ENCODE measurements at regions not wholly inside any gene's neighbourhood (a gene's known extent, or its start where the extent isn't known, plus 50 kb on each side); places are given as distances from the start of the nearest gene placed in this dataset.
"Not testable (repeated sequence)": the region's sequence is repeated elsewhere in the genome, so short reads cannot be mapped to it uniquely, and the experiment has no call there.

DNA sequence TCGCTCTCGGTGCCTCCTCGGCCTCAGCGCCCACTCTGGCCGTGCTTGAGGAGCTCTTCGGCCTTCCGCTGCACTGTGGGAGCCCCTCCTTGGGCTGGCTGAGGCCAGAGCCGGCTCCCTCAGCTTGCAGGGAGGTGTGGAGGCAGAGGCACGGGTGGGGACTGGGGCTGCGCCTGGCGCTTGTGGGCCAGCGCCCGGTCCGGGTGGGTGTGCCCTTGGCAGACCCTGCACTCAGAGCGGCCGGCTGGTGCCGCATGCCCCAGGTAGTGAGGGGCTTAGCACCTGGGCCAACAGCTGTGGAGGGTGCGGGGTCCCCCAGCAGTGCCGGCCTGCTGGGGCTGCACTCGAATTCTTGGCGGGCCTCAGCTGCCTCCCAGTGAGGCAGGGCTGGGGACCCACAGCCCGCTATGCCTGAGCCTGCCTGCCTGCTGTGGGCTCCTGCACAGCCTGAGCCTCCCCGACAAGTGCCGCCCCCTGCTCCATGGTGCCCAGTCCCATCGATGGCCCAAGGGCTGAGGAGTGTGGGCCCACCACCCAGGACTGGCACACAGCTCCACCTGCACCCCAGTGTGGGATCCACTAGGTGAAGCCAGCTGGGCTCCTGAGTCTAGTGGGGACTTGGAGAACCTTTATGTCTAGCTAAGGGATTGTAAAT lies 2085.2 kb upstream of the ACO1 start:
- Histone ChIP-seq H3K27me3 (ENCODE audit: control insufficient read depth in 3 of 3, insufficient read depth in 3 of 3, low read length in 3 of 3) (no peaks in the 10 kb centered on the region), H3K9me3 (ENCODE audit: control insufficient read depth in 3 of 3, low read length in 3 of 3) (no peaks in the 10 kb centered on the region), H3K36me3 (ENCODE audit: control insufficient read depth in 3 of 3, insufficient read depth in 3 of 3, low read length in 3 of 3) (no peaks in the 10 kb centered on the region), H3K9ac (ENCODE audit: low read depth in 1 of 3, low read length in 3 of 3) (no peak overlapping the region), H3K27ac (ENCODE audit: low read depth, low read length) (no peak overlapping the region), H3K4me1 (ENCODE audit: control insufficient read depth in 3 of 3, insufficient read depth in 3 of 3, low read length in 3 of 3) (no peaks in the 10 kb centered on the region), H3K4me3 (ENCODE audit: low read length in 3 of 3) (no peak overlapping the region)

DNA sequence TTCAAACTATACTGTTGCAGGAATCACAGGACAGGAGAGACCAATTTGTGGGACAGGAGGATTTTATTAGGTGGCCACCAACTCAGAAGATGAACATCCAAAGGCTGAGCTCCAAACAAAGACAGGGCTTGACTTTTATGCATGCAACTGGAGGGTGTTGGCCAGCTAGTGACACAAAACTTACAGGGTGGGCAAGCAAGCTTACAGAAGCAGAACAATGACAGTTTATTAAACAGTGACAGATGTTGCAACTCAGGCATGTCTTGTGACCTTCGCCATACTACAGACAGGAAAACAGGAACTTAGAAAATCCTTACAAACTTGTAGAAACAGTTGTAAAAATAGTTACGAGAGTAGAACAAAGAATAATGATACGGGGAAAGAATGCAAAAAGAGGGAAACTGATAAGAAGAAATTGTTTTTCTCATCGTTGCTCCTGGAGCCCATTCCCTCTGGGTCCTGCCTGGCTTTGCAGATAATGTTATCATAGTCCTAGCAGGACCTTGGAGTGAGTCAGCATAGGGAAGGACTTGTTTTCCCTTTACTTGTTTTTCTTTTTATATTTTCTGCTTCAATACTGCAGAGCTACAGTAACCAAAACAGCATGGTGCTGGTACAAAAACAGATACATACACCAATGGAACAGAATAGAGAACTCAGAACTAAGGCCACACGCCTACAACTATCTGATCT lies 2083.0 kb upstream of the ACO1 start:
- Histone ChIP-seq H3K27ac (ENCODE audit: low read depth, low read length) (no peak overlapping the region), H3K4me1 (ENCODE audit: control insufficient read depth in 3 of 3, insufficient read depth in 3 of 3, low read length in 3 of 3) (no peaks in the 10 kb centered on the region), H3K4me3 (ENCODE audit: low read length in 3 of 3) (no peak overlapping the region), H3K9ac (ENCODE audit: low read depth in 1 of 3, low read length in 3 of 3) (no peak overlapping the region), H3K36me3 (ENCODE audit: control insufficient read depth in 3 of 3, insufficient read depth in 3 of 3, low read length in 3 of 3) (no peaks in the 10 kb centered on the region), H3K27me3 (ENCODE audit: control insufficient read depth in 3 of 3, insufficient read depth in 3 of 3, low read length in 3 of 3) (no peaks in the 10 kb centered on the region), H3K9me3 (ENCODE audit: control insufficient read depth in 3 of 3, low read length in 3 of 3) (no peaks in the 10 kb centered on the region)

DNA sequence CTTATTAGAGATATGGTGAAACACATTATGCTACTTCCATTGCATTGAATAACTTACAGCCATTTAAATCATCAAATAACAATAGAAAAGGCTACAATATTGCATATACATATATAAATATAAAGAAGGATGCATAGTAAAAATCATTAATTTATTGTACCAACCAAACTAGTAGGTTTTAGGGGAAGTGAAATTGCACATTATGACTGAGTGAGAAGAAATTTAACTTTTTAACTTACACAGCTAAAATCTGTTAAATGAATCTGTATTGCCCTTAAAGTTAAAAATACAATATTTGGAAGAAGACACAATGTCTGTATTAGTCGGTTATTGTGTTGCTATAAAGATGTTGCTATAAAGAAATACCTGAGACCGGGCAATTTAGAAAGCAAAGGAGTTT lies 2073.7 kb upstream of the ACO1 start:
- H3K9me3 ChIP-seq (ENCODE audit: control insufficient read depth in 3 of 3, low read length in 3 of 3): no peaks in the 10 kb centered on the region
- no peaks in the 10 kb centered on the region for H3K4me1 ChIP-seq (ENCODE audit: control insufficient read depth in 3 of 3, insufficient read depth in 3 of 3, low read length in 3 of 3)
- H3K36me3 ChIP-seq (ENCODE audit: control insufficient read depth in 3 of 3, insufficient read depth in 3 of 3, low read length in 3 of 3): no peaks in the 10 kb centered on the region
- no peaks in the 10 kb centered on the region for H3K27me3 ChIP-seq (ENCODE audit: control insufficient read depth in 3 of 3, insufficient read depth in 3 of 3, low read length in 3 of 3)
- no peak overlapping the region for H3K9ac ChIP-seq (ENCODE audit: low read depth in 1 of 3, low read length in 3 of 3)
- H3K4me3 ChIP-seq (ENCODE audit: low read length in 3 of 3): no peak overlapping the region
- H3K27ac ChIP-seq (ENCODE audit: low read depth, low read length): no peak overlapping the region

DNA sequence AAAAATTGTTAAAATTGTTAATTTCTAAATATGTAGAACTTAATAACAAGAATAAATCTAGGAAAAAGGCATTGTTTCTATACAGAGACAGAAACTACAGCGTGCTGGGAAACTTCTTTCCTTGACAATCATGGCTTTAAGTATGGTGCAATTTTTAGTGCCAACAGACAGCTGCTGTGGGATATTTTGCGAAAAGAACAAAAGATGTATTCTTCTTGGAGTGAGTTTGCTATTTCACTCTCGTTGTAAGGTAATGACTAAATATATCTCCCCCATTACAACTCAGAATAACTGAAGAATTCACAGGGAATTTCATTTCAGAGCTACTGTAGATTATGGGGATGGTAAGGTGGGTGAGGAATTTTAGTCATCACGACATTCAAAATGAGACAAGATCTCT lies 2055.0 kb upstream of the ACO1 start:
- no peak overlapping the region for H3K4me3 ChIP-seq (ENCODE audit: low read length in 3 of 3)
- no peaks in the 10 kb centered on the region for H3K9me3 ChIP-seq (ENCODE audit: control insufficient read depth in 3 of 3, low read length in 3 of 3)
- H3K27ac ChIP-seq (ENCODE audit: low read depth, low read length): no peak overlapping the region
- no peaks in the 10 kb centered on the region for H3K4me1 ChIP-seq (ENCODE audit: control insufficient read depth in 3 of 3, insufficient read depth in 3 of 3, low read length in 3 of 3)
- H3K36me3 ChIP-seq (ENCODE audit: control insufficient read depth in 3 of 3, insufficient read depth in 3 of 3, low read length in 3 of 3): no peaks in the 10 kb centered on the region
- no peaks in the 10 kb centered on the region for H3K27me3 ChIP-seq (ENCODE audit: control insufficient read depth in 3 of 3, insufficient read depth in 3 of 3, low read length in 3 of 3)
- H3K9ac ChIP-seq (ENCODE audit: low read depth in 1 of 3, low read length in 3 of 3): no peak overlapping the region

DNA sequence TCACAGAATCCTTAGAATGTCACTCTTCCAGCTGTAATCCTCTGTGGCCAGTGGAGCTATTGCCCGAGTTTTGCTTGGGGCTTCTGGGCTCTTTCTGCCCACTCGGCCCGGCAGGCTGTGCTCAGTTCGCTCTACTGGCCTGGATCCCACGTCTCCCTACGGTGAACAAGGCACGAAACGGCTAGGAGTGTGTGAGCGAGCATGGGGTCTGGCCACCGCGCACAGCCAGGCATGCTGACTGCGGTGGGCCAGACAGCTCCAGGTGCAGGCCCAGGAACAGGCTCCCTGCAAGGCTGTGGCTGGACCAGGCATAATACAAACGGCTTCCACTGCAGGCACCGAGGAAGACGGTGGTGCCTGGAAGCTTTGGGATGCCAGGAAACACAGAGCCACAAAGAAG lies 2035.5 kb upstream of the ACO1 start:
- no peak overlapping the region for H3K27ac ChIP-seq (ENCODE audit: low read depth, low read length)
- no peaks in the 10 kb centered on the region for H3K36me3 ChIP-seq (ENCODE audit: control insufficient read depth in 3 of 3, insufficient read depth in 3 of 3, low read length in 3 of 3)
- no peaks in the 10 kb centered on the region for H3K27me3 ChIP-seq (ENCODE audit: control insufficient read depth in 3 of 3, insufficient read depth in 3 of 3, low read length in 3 of 3)

DNA sequence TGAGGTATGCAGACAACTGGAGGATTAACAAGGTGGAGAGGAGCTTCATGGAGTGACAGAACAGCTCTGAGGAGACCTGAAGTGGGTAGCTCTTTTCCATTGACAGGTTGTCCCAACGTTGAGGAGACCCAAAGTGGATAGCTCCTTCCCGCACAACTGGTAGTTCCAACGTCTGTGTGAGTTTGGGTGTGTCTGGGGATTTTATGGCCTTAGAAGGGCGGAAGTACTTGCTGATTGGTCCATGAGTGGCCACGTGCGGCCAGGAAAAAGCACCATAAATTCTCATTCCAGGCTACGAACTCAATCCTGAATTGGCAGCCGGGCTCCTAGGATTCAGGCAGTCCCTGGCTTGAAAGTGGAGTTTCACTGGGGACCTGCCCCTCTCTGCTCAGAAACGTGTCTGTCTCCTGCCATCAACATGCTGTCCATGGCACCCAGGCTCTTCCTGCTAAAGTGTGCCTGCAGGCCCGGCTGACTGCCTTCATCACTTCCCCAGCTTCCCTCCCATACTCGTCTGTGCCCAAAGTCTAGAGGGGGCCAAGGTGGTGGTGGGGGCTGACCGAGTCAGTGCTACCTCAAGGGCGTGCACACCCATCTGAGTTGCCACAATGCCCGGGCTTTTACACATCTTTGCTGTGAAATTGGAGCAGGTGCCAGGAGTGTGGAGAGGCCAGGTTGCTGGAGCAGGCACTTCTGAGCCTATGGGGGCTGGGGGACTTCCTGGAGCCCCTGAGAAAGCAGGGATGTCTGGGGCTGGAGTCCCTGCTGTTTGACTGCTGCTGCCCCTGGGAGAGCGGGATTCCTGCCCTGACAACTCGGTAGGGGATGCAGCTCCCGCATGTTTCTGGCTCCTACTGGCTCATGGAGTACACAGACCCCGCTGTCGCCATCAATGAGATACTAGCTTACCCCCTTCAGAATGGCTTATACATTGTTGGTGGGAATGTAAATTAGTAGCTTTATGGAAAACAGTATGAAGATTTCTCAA lies 2034.6 kb upstream of the ACO1 start:
- Histone ChIP-seq H3K9me3 (ENCODE audit: control insufficient read depth in 3 of 3, low read length in 3 of 3) (peaks cover 0 to 7% (median 0%) of the 10 kb centered on the region in 3 donors), H3K4me3 (ENCODE audit: low read length in 3 of 3) (no peak overlapping the region), H3K4me1 (ENCODE audit: control insufficient read depth in 3 of 3, insufficient read depth in 3 of 3, low read length in 3 of 3) (no peaks in the 10 kb centered on the region), H3K36me3 (ENCODE audit: control insufficient read depth in 3 of 3, insufficient read depth in 3 of 3, low read length in 3 of 3) (no peaks in the 10 kb centered on the region), H3K27me3 (ENCODE audit: control insufficient read depth in 3 of 3, insufficient read depth in 3 of 3, low read length in 3 of 3) (no peaks in the 10 kb centered on the region), H3K27ac (ENCODE audit: low read depth, low read length) (no peak overlapping the region), H3K9ac (ENCODE audit: low read depth in 1 of 3, low read length in 3 of 3) (no peak overlapping the region)

More for the DNA sequence above, 2035.5 kb upstream of the ACO1 start:
- Histone ChIP-seq H3K9me3 (ENCODE audit: control insufficient read depth in 3 of 3, low read length in 3 of 3) (peaks cover 0 to 7% (median 0%) of the 10 kb centered on the region in 3 donors), H3K9ac (ENCODE audit: low read depth in 1 of 3, low read length in 3 of 3) (no peak overlapping the region), H3K4me1 (ENCODE audit: control insufficient read depth in 3 of 3, insufficient read depth in 3 of 3, low read length in 3 of 3) (no peaks in the 10 kb centered on the region), H3K4me3 (ENCODE audit: low read length in 3 of 3) (no peak overlapping the region)

DNA sequence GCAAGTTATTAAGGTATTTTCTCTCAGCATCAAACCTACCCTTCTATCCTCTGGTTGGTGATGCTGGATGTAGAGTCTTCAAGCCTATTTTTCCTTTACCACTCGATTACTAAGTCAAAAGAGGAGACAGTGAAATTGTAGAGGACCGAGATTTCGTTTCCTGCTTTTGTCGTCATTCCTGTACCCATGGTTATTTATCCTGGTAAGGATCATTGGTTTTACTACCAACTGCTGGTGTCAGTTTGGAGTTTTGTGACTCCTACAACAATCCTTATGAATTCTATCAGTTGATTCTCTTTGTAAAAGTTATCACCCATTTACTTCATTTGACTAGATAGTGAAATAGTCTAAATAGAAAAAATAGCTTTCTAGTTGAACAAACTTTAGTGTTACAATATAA lies 2028.2 kb upstream of the ACO1 start:
- Histone ChIP-seq H3K36me3 (ENCODE audit: control insufficient read depth in 3 of 3, insufficient read depth in 3 of 3, low read length in 3 of 3) (no peaks in the 10 kb centered on the region), H3K9ac (ENCODE audit: low read depth in 1 of 3, low read length in 3 of 3) (no peak overlapping the region), H3K4me1 (ENCODE audit: control insufficient read depth in 3 of 3, insufficient read depth in 3 of 3, low read length in 3 of 3) (no peaks in the 10 kb centered on the region), H3K9me3 (ENCODE audit: control insufficient read depth in 3 of 3, low read length in 3 of 3) (no peaks in the 10 kb centered on the region), H3K27me3 (ENCODE audit: control insufficient read depth in 3 of 3, insufficient read depth in 3 of 3, low read length in 3 of 3) (no peaks in the 10 kb centered on the region), H3K27ac (ENCODE audit: low read depth, low read length) (no peak overlapping the region), H3K4me3 (ENCODE audit: low read length in 3 of 3) (no peak overlapping the region)

DNA sequence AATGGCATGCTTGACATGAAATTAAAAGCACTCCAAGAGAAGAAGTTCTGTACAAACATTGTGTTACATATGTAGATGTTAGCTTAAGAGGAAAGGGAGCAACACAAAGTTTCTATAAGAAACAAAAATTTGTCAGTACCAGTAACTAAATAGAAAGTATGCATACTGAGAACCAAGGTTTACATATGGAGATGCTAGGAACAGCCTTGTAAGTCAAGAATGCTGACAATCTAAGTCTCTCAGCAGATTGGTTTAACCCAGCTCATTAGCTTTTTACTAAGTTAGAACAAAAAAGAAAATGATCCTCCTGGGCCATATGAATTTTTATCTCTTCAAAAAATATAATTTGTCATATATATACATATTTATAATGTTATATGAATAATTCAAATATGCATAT lies 2022.1 kb upstream of the ACO1 start:
- Histone ChIP-seq H3K4me3 (ENCODE audit: low read length in 3 of 3) (no peak overlapping the region), H3K4me1 (ENCODE audit: control insufficient read depth in 3 of 3, insufficient read depth in 3 of 3, low read length in 3 of 3) (no peaks in the 10 kb centered on the region), H3K27me3 (ENCODE audit: control insufficient read depth in 3 of 3, insufficient read depth in 3 of 3, low read length in 3 of 3) (no peaks in the 10 kb centered on the region), H3K36me3 (ENCODE audit: control insufficient read depth in 3 of 3, insufficient read depth in 3 of 3, low read length in 3 of 3) (no peaks in the 10 kb centered on the region), H3K9me3 (ENCODE audit: control insufficient read depth in 3 of 3, low read length in 3 of 3) (no peaks in the 10 kb centered on the region), H3K27ac (ENCODE audit: low read depth, low read length) (no peak overlapping the region), H3K9ac (ENCODE audit: low read depth in 1 of 3, low read length in 3 of 3) (no peak overlapping the region)

DNA sequence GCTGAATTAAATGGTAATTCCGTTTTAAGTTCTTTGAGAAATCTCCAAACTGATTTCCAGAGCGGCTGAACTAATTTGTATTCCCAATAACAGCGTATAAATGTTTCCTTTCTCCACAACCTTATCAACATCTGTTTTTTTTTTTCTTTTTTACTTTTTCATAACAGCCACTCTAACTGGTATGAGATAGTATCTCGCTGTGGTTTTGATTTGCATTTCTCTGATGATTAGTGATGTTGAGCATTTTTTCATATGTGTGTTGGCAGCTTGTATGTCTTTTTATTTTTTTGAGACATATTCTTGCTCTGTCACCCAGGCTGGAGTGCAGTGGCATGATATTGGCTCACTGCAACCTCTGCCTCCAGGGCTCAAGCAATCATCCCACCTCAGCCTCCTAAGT lies 2018.3 kb upstream of the ACO1 start:
- H3K36me3 ChIP-seq (ENCODE audit: control insufficient read depth in 3 of 3, insufficient read depth in 3 of 3, low read length in 3 of 3); H3K27ac ChIP-seq (ENCODE audit: low read depth, low read length); H3K27me3 ChIP-seq (ENCODE audit: control insufficient read depth in 3 of 3, insufficient read depth in 3 of 3, low read length in 3 of 3); H3K4me3 ChIP-seq (ENCODE audit: low read length in 3 of 3); H3K9me3 ChIP-seq (ENCODE audit: control insufficient read depth in 3 of 3, low read length in 3 of 3); H3K9ac ChIP-seq (ENCODE audit: low read depth in 1 of 3, low read length in 3 of 3); H3K4me1 ChIP-seq (ENCODE audit: control insufficient read depth in 3 of 3, insufficient read depth in 3 of 3, low read length in 3 of 3): not testable (repeated sequence)

DNA sequence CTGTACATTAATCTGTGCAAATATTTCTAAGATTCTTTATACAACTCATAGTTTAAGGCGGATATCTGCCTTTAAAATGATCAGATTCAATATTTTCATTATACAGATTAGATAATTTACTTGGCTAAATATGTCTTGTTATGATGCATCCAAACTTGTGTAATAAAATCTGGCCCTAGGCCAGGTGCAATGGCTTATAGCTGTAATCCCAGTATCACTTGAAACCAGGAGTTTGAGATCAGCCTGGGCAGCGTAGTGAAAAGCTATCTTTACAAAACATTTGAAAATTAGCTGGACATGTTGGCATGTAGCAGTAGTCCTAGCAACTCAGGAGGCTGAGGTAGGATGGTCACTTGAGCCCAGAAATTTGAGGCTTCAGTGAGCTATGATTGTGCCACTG lies 2002.2 kb upstream of the ACO1 start:
- no peaks in the 10 kb centered on the region for H3K36me3 ChIP-seq (ENCODE audit: control insufficient read depth in 3 of 3, insufficient read depth in 3 of 3, low read length in 3 of 3)
- H3K9me3 ChIP-seq (ENCODE audit: control insufficient read depth in 3 of 3, low read length in 3 of 3): no peaks in the 10 kb centered on the region
- no peak overlapping the region for H3K27ac ChIP-seq (ENCODE audit: low read depth, low read length)
- H3K4me1 ChIP-seq (ENCODE audit: control insufficient read depth in 3 of 3, insufficient read depth in 3 of 3, low read length in 3 of 3): no peaks in the 10 kb centered on the region
- H3K27me3 ChIP-seq (ENCODE audit: control insufficient read depth in 3 of 3, insufficient read depth in 3 of 3, low read length in 3 of 3): no peaks in the 10 kb centered on the region
- no peak overlapping the region for H3K9ac ChIP-seq (ENCODE audit: low read depth in 1 of 3, low read length in 3 of 3)
- no peak overlapping the region for H3K4me3 ChIP-seq (ENCODE audit: low read length in 3 of 3)

All from skeletal muscle tissue (tissue), 3 donors.